ENCODE measurements at regions not wholly inside any gene's neighbourhood (a gene's known extent, or its start where the extent isn't known, plus 50 kb on each side); places are given as distances from the start of the nearest gene placed in this dataset.
A peak's percentile ranks its signal among the peaks of the same experiment; 100 is the strongest.
"Not testable (repeated sequence)": the region's sequence is repeated elsewhere in the genome, so short reads cannot be mapped to it uniquely, and the experiment has no call there.

- DNase-seq (ENCODE audit: low spot score) = no peak
- TF ChIP-seq CTCF (IDR thresholded peaks at IDR 0.05; ENCODE audit: borderline replicate concordance, control extremely low read depth, extremely low read depth, insufficient read depth, missing control alignments) = no peak
- in situ Hi-C loops (cut with MboI; ENCODE audit: low sequenced_read_pairs, unreplicated experiment) = no loop called here
Measured at GRCh38 chr2:231644426-231644825, 51.8 kb downstream of the TEX44 start.

- no peak for TF ChIP-seq CTCF (IDR thresholded peaks at IDR 0.05; ENCODE audit: borderline replicate concordance, control extremely low read depth, extremely low read depth, insufficient read depth, missing control alignments)
- in situ Hi-C loops (cut with MboI; ENCODE audit: low sequenced_read_pairs, unreplicated experiment) = no loop called here
- DNase-seq (ENCODE audit: low spot score) = no peak
Measured at GRCh38 chr2:231646476-231646875, 53.8 kb downstream of the TEX44 start.

GRCh38 chr2:231648579-231649174 lies 56.0 kb downstream of the TEX44 start:
- in situ Hi-C loops (cut with MboI; ENCODE audit: low sequenced_read_pairs, unreplicated experiment) = no loop called here
- TF ChIP-seq CTCF (IDR thresholded peaks at IDR 0.05; ENCODE audit: borderline replicate concordance, control extremely low read depth, extremely low read depth, insufficient read depth, missing control alignments) = peak; percentile 81
- DNase-seq (ENCODE audit: low spot score) = peak; percentile 75

- in situ Hi-C loops (cut with MboI; ENCODE audit: low sequenced_read_pairs, unreplicated experiment); DNase-seq (ENCODE audit: low spot score): not testable (repeated sequence)
Measured at GRCh38 chr2:231651561-231651960, 56.8 kb upstream of the PTMA start.

- in situ Hi-C loops (cut with MboI; ENCODE audit: low sequenced_read_pairs, unreplicated experiment) = no loop called here
- TF ChIP-seq CTCF (IDR thresholded peaks at IDR 0.05; ENCODE audit: borderline replicate concordance, control extremely low read depth, extremely low read depth, insufficient read depth, missing control alignments) = no peak
- DNase-seq (ENCODE audit: low spot score) = no peak
Measured at GRCh38 chr2:231655488-231655887, 52.8 kb upstream of the PTMA start.

GRCh38 chr2:231655894-231656293 lies 52.4 kb upstream of the PTMA start:
- TF ChIP-seq CTCF (IDR thresholded peaks at IDR 0.05; ENCODE audit: borderline replicate concordance, control extremely low read depth, extremely low read depth, insufficient read depth, missing control alignments) = no peak
- in situ Hi-C loops (cut with MboI; ENCODE audit: low sequenced_read_pairs, unreplicated experiment) = no loop called here
- DNase-seq (ENCODE audit: low spot score) = no peak
